Spleen (tissue), 11 donors: ENCODE measurements at regions not wholly inside any gene's neighbourhood (a gene's known extent, or its start where the extent isn't known, plus 50 kb on each side); places are given as distances from the start of the nearest gene placed in this dataset.

Source experiments
- DNase-seq: peaks from one replicate; pipeline ENCODE4 v3.0.0-alpha.2; 2020
- H3K27ac ChIP-seq, 8 donors: fragments of 200-600 bp; sonication (generic) in 7 of 8; 1 replicate in 4 of 8; 2 replicates in 4 of 8; pipeline versions ENCODE4 v1.5.0 to v1.8.0; 2016 to 2021; ENCODE audit warnings: inconsistent platforms in 4 of 8, mild to moderate bottlenecking in 4 of 8, moderate library complexity in 1 of 8
- H3K27me3 ChIP-seq, 7 donors: fragments of 200-600 bp; sonication (generic) in 6 of 7; replicated peaks in 1 of 7; 1 replicate in 4 of 7; 2 replicates in 3 of 7; pipeline versions ENCODE4 v1.5.0 to v1.8.0; 2016 to 2021; ENCODE audit warnings: inconsistent platforms in 3 of 7, mild to moderate bottlenecking in 1 of 7
- H3K36me3 ChIP-seq, 6 donors: fragments of 200-600 bp; sonication (generic) in 5 of 6; 1 replicate in 4 of 6; 2 replicates in 2 of 6; pipeline versions ENCODE4 v1.5.0 to v1.8.0; 2016 to 2021; ENCODE audit warnings: inconsistent platforms in 2 of 6
- H3K4me1 ChIP-seq, 6 donors: fragments of 200-600 bp; sonication (generic) in 5 of 6; 1 replicate in 3 of 6; 2 replicates in 3 of 6; pipeline versions ENCODE4 v1.5.0 to v1.8.0; 2016 to 2021; ENCODE audit warnings: inconsistent platforms in 3 of 6
- H3K4me3 ChIP-seq, 8 donors: fragments of 200-600 bp; sonication (generic) in 7 of 8; 1 replicate in 4 of 8; 2 replicates in 4 of 8; pipeline versions ENCODE4 v1.5.0 to v1.8.0; 2016 to 2021; ENCODE audit warnings: inconsistent platforms in 4 of 8, mild to moderate bottlenecking in 4 of 8, moderate library complexity in 2 of 8
- H3K9me3 ChIP-seq, 8 donors: fragments of 200-600 bp; sonication (generic) in 7 of 8; 1 replicate in 4 of 8; 2 replicates in 4 of 8; pipeline versions ENCODE4 v1.5.0 to v1.8.0; 2016 to 2021; ENCODE audit warnings: inconsistent platforms in 4 of 8
- CTCF ChIP-seq, 11 experiments: fragments of 200-600 bp in 7 of 11; fragments of 450-650 bp in 4 of 11; sonication (generic) in 4 of 11; IDR thresholded peaks in 8 of 11; conservative IDR thresholded peaks in 3 of 11; 1 replicate in 7 of 11; 2 replicates in 4 of 11; pipeline versions ENCODE4 v1.4.0 to v1.8.0; 2016 to 2021; ENCODE audit warnings: antibody characterized with exemption in 11 of 11, inconsistent platforms in 4 of 11, mild to moderate bottlenecking in 1 of 11
- POLR2A ChIP-seq, 3 donors: fragments of 450-650 bp; IDR thresholded peaks; one replicate each; pipeline ENCODE4 v1.5.1; 2017; ENCODE audit warnings: antibody characterized with exemption in 3 of 3, mild to moderate bottlenecking in 1 of 3
- POLR2AphosphoS5 ChIP-seq, 3 donors: sonication (generic); formaldehyde crosslinking; IDR thresholded peaks; one replicate each; pipeline ENCODE4 v1.5.1; 2017; ENCODE audit warnings: antibody characterized with exemption in 3 of 3
- WGBS, 5 donors: extraction: QIAGEN DNeasy Blood & Tissue Kit in 3 of 5; methylation state at CpG; one replicate each; pipeline versions ENCODE4 v1.1.5 to v1.1.7; 2013 to 2018; 5-methylcytosine and 5-hydroxymethylcytosine counted together
- intact Hi-C: fragments of 100-400 bp; cut with DNase I; formaldehyde crosslinking; loops from one replicate; pipeline ENCODE4 v1.15.0; 2023; ENCODE audit warnings: low total_unique reads
- donor health status: healthy with polysubstance abuse.
- donor health status: DM: no; HTN: no; CAD: no; lungs with moderate emphysema.
- donor health status: DM: no; HTN: no; CAD: no.
- donor health status: Bipolar disorder and iron deficiency.
- donor health status: healthy.
- donor health status: DM: no; HTN: no; CAD: no.
- donor health status: DM: yes; HTN: yes; CAD: no.

DNA sequence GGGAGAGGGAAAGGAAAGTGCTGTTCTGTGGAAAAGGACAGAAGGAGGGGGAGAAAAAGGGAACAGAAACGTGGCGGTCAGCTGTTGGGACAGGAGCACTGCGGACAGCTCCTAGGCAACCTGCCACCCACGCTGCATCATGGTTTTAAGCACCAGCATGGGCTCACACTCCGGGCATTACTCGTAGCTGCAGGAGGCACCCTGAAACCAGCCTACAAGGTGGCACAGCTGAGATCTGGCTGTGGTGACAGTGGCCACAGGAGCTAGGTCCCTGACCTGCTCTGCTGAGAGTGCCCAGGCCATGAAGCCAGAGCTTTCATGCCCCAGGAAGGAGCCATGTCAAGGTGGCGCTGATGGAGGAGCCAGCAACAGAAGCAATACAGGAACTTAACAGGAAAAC lies 161.4 kb upstream of the ST8SIA2 start:
- no peak for DNase-seq
- H3K27me3 ChIP-seq = peaks cover 0 to 28% (median 0%) of the 10 kb centered on the region in 7 donors
- intact Hi-C loops = no loop called here
- no peak overlapping the region for H3K4me3 ChIP-seq
- peaks cover 0 to 30% (median 12%) of the 10 kb centered on the region in 8 donors for H3K9me3 ChIP-seq
- H3K4me1 ChIP-seq = no peaks in the 10 kb centered on the region
- H3K27ac ChIP-seq = no peak overlapping the region
- H3K36me3 ChIP-seq = no peaks in the 10 kb centered on the region
- WGBS, 5 donors = 75 to 84% (median 80%) methylated on average over 7 of the region's 7 CpGs
- no peak for TF ChIP-seq POLR2AphosphoS5 (IDR thresholded peaks at IDR 0.05)
- no peak for TF ChIP-seq POLR2A (IDR thresholded peaks at IDR 0.05)
- TF ChIP-seq CTCF (IDR thresholded peaks at IDR 0.05 in 8 of 11, conservative IDR thresholded peaks at IDR 0.05 in 3 of 11) = no peak

DNA sequence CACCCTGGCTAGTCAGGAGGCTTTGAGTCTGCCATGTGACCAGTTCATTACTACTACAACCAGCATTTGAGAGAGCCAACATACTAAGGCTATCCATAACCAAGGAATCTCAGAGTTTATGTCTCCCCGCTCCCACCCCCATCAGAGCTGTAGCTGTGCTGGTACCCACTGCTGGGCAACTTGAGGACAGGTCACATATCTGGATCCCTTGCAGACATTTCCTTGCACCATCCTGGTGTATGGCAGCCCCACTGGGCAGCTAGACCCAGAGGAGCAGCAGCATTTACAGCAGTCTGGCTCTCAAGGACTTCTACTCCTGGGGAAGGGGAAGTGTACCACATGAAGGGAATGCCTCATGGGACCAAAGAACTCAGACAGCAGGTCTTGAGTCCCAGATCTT lies 160.8 kb upstream of the ST8SIA2 start:
- peaks cover 0 to 28% (median 0%) of the 10 kb centered on the region in 7 donors for H3K27me3 ChIP-seq
- H3K4me1 ChIP-seq = no peaks in the 10 kb centered on the region
- peaks cover 0 to 30% (median 12%) of the 10 kb centered on the region in 8 donors for H3K9me3 ChIP-seq
- 57 to 100% (median 100%) methylated on average over 1 of the region's 1 CpG for WGBS, 5 donors
- intact Hi-C loops = no loop called here
- no peaks in the 10 kb centered on the region for H3K36me3 ChIP-seq
- no peak for DNase-seq
- no peak overlapping the region for H3K27ac ChIP-seq
- TF ChIP-seq POLR2AphosphoS5 (IDR thresholded peaks at IDR 0.05) (no peak), POLR2A (IDR thresholded peaks at IDR 0.05) (no peak), CTCF (IDR thresholded peaks at IDR 0.05 in 8 of 11, conservative IDR thresholded peaks at IDR 0.05 in 3 of 11) (no peak)
- no peak overlapping the region for H3K4me3 ChIP-seq

DNA sequence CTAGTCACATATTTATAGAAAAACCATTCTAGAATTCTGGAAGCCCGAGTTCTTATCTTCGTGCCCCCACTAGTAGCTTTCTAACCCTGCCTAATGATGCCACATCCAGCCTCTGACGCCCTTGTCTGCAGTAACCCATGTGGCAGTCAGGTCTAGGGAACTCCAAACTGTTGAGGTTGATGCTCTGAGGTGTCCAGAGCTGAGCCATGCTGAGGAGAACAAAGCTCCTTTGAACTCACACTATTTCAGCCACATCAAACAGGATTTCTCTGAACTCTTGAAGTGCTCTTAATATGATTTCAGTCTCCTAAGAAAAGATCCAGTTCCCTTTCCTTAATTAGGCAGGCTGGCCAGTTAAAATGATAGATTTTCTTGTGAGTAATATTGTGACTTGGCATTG lies 150.5 kb upstream of the ST8SIA2 start:
- Histone ChIP-seq H3K36me3 (no peaks in the 10 kb centered on the region), H3K4me1 (no peaks in the 10 kb centered on the region), H3K27me3 (peaks cover 0 to 22% (median 0%) of the 10 kb centered on the region in 7 donors), H3K27ac (no peak overlapping the region), H3K9me3 (peaks cover 0 to 22% (median 14%) of the 10 kb centered on the region in 8 donors), H3K4me3 (no peak overlapping the region)
- no peak for TF ChIP-seq POLR2AphosphoS5 (IDR thresholded peaks at IDR 0.05)
- TF ChIP-seq POLR2A (IDR thresholded peaks at IDR 0.05) = no peak
- TF ChIP-seq CTCF (IDR thresholded peaks at IDR 0.05 in 8 of 11, conservative IDR thresholded peaks at IDR 0.05 in 3 of 11) = no peak
- WGBS, 5 donors = 67 to 80% (median 74%) methylated on average over 3 of the region's 3 CpGs
- intact Hi-C loops = no loop called here
- DNase-seq = no peak

- DNase-seq = no peak
- peaks cover 0 to 8% (median 3%) of the 10 kb centered on the region in 8 donors for H3K9me3 ChIP-seq
- WGBS, 5 donors = 57 to 83% (median 70%) methylated on average over 1 of the region's 1 CpG
- peaks cover 0 to 22% (median 0%) of the 10 kb centered on the region in 7 donors for H3K27me3 ChIP-seq
- H3K27ac ChIP-seq = no peak overlapping the region
- intact Hi-C loops = no loop called here
- TF ChIP-seq POLR2A (IDR thresholded peaks at IDR 0.05) (no peak), POLR2AphosphoS5 (IDR thresholded peaks at IDR 0.05) (no peak), CTCF (IDR thresholded peaks at IDR 0.05 in 8 of 11, conservative IDR thresholded peaks at IDR 0.05 in 3 of 11) (no peak)
- no peaks in the 10 kb centered on the region for H3K4me1 ChIP-seq
- H3K4me3 ChIP-seq = no peak overlapping the region
- no peaks in the 10 kb centered on the region for H3K36me3 ChIP-seq
These were observed 149.0 kb upstream of the ST8SIA2 start for GRCh38 chr15:92244703-92245102.
